ENCODE measurements at regions not wholly inside any gene's neighbourhood (a gene's known extent, or its start where the extent isn't known, plus 50 kb on each side); places are given as distances from the start of the nearest gene placed in this dataset.

GRCh38 chr2:125852364-125852763 is 803.6 kb upstream of the GYPC start:
- DNase-seq (ENCODE audit: low read depth, low spot score): no peak
- CTCF ChIA-PET: no interaction called here
- no peak for TF ChIP-seq CTCF (IDR thresholded peaks at IDR 0.05; ENCODE audit: low read depth, low read length)
- POLR2A ChIA-PET: no interaction called here
- Histone ChIP-seq H3K27ac (ENCODE audit: low read depth, low read length) (no peak overlapping the region), H3K9me3 (ENCODE audit: control insufficient read depth, insufficient read depth, low read length) (no peaks in the 10 kb centered on the region; the same call in 1 of the 2 replicates), H3K27me3 (ENCODE audit: control insufficient read depth, insufficient read depth, low read length) (no peaks in the 10 kb centered on the region), H3K4me3 (ENCODE audit: low read depth, low read length) (no peak overlapping the region)

- Histone ChIP-seq H3K4me3 (ENCODE audit: low read depth, low read length) (no peak overlapping the region), H3K9me3 (ENCODE audit: control insufficient read depth, insufficient read depth, low read length) (no peaks in the 10 kb centered on the region; the same call in 1 of the 2 replicates), H3K27me3 (ENCODE audit: control insufficient read depth, insufficient read depth, low read length) (no peaks in the 10 kb centered on the region), H3K27ac (ENCODE audit: low read depth, low read length) (no peak overlapping the region)
- TF ChIP-seq CTCF (IDR thresholded peaks at IDR 0.05; ENCODE audit: low read depth, low read length): no peak
- no peak for DNase-seq (ENCODE audit: low read depth, low spot score)
- CTCF ChIA-PET: no interaction called here
- POLR2A ChIA-PET: no interaction called here
Measured at GRCh38 chr2:125853626-125854025, 802.3 kb upstream of the GYPC start.

- CTCF ChIA-PET: no interaction called here
- H3K9me3 ChIP-seq (ENCODE audit: control insufficient read depth, insufficient read depth, low read length): no peaks in the 10 kb centered on the region
- POLR2A ChIA-PET: no interaction called here
Measured at GRCh38 chr2:125855204-125855603, 800.8 kb upstream of the GYPC start.

GRCh38 chr2:125857971-125858794 is 797.8 kb upstream of the GYPC start:
- ChIA-PET CTCF (interaction anchor here (0.6 kb wide), 1 partner anchor 1532 kb away, joined by 5 read pairs; no protein-coding TSS in a partner anchor), POLR2A (no interaction called here)
- TF ChIP-seq CTCF (IDR thresholded peaks at IDR 0.05; ENCODE audit: low read depth, low read length): no peak
- no peak for DNase-seq (ENCODE audit: low read depth, low spot score)
- no peak overlapping the region for H3K27ac ChIP-seq (ENCODE audit: low read depth, low read length)
- H3K27me3 ChIP-seq (ENCODE audit: control insufficient read depth, insufficient read depth, low read length): no peaks in the 10 kb centered on the region
- H3K4me3 ChIP-seq (ENCODE audit: low read depth, low read length): no peak overlapping the region
- no peaks in the 10 kb centered on the region for H3K9me3 ChIP-seq (ENCODE audit: control insufficient read depth, insufficient read depth, low read length)

More at GRCh38 chr2:125855204-125855603, 800.8 kb upstream of the GYPC start:
- no peak for TF ChIP-seq CTCF (IDR thresholded peaks at IDR 0.05; ENCODE audit: low read depth, low read length)
- Histone ChIP-seq H3K27ac (ENCODE audit: low read depth, low read length) (no peak overlapping the region), H3K27me3 (ENCODE audit: control insufficient read depth, insufficient read depth, low read length) (no peaks in the 10 kb centered on the region), H3K4me3 (ENCODE audit: low read depth, low read length) (no peak overlapping the region)
- no peak for DNase-seq (ENCODE audit: low read depth, low spot score)

- Histone ChIP-seq H3K4me3 (ENCODE audit: low read depth, low read length) (no peak overlapping the region), H3K27ac (ENCODE audit: low read depth, low read length) (no peak overlapping the region), H3K9me3 (ENCODE audit: control insufficient read depth, insufficient read depth, low read length) (no peaks in the 10 kb centered on the region; the same call in 1 of the 2 replicates), H3K27me3 (ENCODE audit: control insufficient read depth, insufficient read depth, low read length) (no peaks in the 10 kb centered on the region)
- POLR2A ChIA-PET: no interaction called here
- CTCF ChIA-PET: no interaction called here
- no peak for DNase-seq (ENCODE audit: low read depth, low spot score)
- no peak for TF ChIP-seq CTCF (IDR thresholded peaks at IDR 0.05; ENCODE audit: low read depth, low read length)
Measured at GRCh38 chr2:125861461-125861860, 794.5 kb upstream of the GYPC start.
